ENCODE measurements at regions not wholly inside any gene's neighbourhood (a gene's known extent, or its start where the extent isn't known, plus 50 kb on each side); places are given as distances from the start of the nearest gene placed in this dataset.

DNA sequence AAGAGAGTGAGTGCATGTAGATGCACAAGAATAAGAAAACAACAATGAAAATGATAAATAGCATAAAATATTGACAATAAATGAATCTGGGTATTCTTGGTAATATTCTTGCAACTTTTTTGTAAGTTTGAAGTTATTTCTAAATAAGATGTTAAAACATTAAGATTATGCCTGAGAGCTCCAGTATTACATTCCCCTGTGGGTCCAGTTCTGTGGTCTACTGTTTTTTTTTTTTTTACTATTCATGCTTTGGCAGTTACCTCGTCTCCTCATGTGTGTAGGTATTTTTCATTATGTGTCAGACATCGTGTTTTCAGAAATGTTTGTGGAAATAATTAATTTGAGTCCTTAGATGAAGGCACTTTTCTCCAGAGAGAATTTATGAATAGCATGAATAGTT lies 386.2 kb downstream of the AACS start:
- TF ChIP-seq, protein P1, sequence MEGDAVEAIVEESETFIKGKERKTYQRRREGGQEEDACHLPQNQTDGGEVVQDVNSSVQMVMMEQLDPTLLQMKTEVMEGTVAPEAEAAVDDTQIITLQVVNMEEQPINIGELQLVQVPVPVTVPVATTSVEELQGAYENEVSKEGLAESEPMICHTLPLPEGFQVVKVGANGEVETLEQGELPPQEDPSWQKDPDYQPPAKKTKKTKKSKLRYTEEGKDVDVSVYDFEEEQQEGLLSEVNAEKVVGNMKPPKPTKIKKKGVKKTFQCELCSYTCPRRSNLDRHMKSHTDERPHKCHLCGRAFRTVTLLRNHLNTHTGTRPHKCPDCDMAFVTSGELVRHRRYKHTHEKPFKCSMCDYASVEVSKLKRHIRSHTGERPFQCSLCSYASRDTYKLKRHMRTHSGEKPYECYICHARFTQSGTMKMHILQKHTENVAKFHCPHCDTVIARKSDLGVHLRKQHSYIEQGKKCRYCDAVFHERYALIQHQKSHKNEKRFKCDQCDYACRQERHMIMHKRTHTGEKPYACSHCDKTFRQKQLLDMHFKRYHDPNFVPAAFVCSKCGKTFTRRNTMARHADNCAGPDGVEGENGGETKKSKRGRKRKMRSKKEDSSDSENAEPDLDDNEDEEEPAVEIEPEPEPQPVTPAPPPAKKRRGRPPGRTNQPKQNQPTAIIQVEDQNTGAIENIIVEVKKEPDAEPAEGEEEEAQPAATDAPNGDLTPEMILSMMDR (IDR thresholded peaks at IDR 0.05) = no peak
- TF ChIP-seq EZH2 (IDR thresholded peaks at IDR 0.05) (no peak), EZH2phosphoT487 (IDR thresholded peaks at IDR 0.05) (no peak)
